ENCODE measurements at regions not wholly inside any gene's neighbourhood (a gene's known extent, or its start where the extent isn't known, plus 50 kb on each side); places are given as distances from the start of the nearest gene placed in this dataset.

GRCh38 chr5:111595425-111595824 lies 83.1 kb upstream of the STARD4 start:
- TF ChIP-seq RXRA (IDR thresholded peaks at IDR 0.05) (no peak), TAF1 (conservative IDR thresholded peaks at IDR 0.05) (no peak), GABPA (IDR thresholded peaks at IDR 0.05 in 1 of 2, conservative IDR thresholded peaks at IDR 0.05 in 1 of 2) (no peak), YY1 (IDR thresholded peaks at IDR 0.05) (no peak), FOXA1 (IDR thresholded peaks at IDR 0.05) (no peak)
- TF ChIP-seq, protein P1, sequence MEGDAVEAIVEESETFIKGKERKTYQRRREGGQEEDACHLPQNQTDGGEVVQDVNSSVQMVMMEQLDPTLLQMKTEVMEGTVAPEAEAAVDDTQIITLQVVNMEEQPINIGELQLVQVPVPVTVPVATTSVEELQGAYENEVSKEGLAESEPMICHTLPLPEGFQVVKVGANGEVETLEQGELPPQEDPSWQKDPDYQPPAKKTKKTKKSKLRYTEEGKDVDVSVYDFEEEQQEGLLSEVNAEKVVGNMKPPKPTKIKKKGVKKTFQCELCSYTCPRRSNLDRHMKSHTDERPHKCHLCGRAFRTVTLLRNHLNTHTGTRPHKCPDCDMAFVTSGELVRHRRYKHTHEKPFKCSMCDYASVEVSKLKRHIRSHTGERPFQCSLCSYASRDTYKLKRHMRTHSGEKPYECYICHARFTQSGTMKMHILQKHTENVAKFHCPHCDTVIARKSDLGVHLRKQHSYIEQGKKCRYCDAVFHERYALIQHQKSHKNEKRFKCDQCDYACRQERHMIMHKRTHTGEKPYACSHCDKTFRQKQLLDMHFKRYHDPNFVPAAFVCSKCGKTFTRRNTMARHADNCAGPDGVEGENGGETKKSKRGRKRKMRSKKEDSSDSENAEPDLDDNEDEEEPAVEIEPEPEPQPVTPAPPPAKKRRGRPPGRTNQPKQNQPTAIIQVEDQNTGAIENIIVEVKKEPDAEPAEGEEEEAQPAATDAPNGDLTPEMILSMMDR (IDR thresholded peaks at IDR 0.05; ENCODE audit: low read depth, low read length, missing input control), result no peak
- TF ChIP-seq, protein P2, sequence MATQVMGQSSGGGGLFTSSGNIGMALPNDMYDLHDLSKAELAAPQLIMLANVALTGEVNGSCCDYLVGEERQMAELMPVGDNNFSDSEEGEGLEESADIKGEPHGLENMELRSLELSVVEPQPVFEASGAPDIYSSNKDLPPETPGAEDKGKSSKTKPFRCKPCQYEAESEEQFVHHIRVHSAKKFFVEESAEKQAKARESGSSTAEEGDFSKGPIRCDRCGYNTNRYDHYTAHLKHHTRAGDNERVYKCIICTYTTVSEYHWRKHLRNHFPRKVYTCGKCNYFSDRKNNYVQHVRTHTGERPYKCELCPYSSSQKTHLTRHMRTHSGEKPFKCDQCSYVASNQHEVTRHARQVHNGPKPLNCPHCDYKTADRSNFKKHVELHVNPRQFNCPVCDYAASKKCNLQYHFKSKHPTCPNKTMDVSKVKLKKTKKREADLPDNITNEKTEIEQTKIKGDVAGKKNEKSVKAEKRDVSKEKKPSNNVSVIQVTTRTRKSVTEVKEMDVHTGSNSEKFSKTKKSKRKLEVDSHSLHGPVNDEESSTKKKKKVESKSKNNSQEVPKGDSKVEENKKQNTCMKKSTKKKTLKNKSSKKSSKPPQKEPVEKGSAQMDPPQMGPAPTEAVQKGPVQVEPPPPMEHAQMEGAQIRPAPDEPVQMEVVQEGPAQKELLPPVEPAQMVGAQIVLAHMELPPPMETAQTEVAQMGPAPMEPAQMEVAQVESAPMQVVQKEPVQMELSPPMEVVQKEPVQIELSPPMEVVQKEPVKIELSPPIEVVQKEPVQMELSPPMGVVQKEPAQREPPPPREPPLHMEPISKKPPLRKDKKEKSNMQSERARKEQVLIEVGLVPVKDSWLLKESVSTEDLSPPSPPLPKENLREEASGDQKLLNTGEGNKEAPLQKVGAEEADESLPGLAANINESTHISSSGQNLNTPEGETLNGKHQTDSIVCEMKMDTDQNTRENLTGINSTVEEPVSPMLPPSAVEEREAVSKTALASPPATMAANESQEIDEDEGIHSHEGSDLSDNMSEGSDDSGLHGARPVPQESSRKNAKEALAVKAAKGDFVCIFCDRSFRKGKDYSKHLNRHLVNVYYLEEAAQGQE (IDR thresholded peaks at IDR 0.05), result no peak
- TF ChIP-seq, protein P3, sequence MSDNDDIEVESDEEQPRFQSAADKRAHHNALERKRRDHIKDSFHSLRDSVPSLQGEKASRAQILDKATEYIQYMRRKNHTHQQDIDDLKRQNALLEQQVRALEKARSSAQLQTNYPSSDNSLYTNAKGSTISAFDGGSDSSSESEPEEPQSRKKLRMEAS (IDR thresholded peaks at IDR 0.05), result no peak
- TF ChIP-seq, protein P4, sequence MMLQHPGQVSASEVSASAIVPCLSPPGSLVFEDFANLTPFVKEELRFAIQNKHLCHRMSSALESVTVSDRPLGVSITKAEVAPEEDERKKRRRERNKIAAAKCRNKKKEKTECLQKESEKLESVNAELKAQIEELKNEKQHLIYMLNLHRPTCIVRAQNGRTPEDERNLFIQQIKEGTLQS (IDR thresholded peaks at IDR 0.05), result no peak

Data from liver (tissue), 3 donors.